ENCODE measurements at regions not wholly inside any gene's neighbourhood (a gene's known extent, or its start where the extent isn't known, plus 50 kb on each side); places are given as distances from the start of the nearest gene placed in this dataset.

DNA sequence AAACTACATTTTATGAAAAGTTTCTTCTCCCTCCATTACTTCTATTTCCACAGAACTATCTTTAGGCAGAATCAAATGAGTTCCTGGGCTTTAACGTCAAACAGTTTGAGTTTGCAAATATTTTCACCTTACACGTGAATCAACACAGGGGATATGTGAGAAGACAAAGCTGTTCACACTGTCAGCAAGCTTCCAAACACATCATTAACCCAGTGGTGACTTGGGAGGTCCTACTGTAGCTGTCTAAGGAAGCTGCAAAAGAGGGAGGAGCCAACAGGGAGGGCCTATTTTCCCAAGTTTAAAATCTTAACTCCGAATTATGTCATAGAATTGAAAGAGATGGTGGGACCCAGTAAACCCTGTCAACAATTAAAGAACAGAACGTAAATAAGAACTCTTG lies 337.8 kb upstream of the DNAJC19 start:
- TF ChIP-seq, protein P1, sequence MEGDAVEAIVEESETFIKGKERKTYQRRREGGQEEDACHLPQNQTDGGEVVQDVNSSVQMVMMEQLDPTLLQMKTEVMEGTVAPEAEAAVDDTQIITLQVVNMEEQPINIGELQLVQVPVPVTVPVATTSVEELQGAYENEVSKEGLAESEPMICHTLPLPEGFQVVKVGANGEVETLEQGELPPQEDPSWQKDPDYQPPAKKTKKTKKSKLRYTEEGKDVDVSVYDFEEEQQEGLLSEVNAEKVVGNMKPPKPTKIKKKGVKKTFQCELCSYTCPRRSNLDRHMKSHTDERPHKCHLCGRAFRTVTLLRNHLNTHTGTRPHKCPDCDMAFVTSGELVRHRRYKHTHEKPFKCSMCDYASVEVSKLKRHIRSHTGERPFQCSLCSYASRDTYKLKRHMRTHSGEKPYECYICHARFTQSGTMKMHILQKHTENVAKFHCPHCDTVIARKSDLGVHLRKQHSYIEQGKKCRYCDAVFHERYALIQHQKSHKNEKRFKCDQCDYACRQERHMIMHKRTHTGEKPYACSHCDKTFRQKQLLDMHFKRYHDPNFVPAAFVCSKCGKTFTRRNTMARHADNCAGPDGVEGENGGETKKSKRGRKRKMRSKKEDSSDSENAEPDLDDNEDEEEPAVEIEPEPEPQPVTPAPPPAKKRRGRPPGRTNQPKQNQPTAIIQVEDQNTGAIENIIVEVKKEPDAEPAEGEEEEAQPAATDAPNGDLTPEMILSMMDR (optimal IDR thresholded peaks at IDR 0.05 in 1 of 3, IDR thresholded peaks at IDR 0.05 in 1 of 3, conservative IDR thresholded peaks at IDR 0.05 in 1 of 3; ENCODE audit: extremely low read depth in 1 of 3, insufficient read depth in 2 of 3, low read length in 3 of 3), result no peak
- TF ChIP-seq EZH2 (IDR thresholded peaks at IDR 0.05; ENCODE audit: low read length), result no peak
- H3K4me2 ChIP-seq (ENCODE audit: control insufficient read depth, extremely low read depth, insufficient read depth, low read depth, low read length), result no peak overlapping the region
- H3K9me3 ChIP-seq (ENCODE audit: control insufficient read depth, low read depth, low read length), result no peaks in the 10 kb centered on the region
- no peaks in the 10 kb centered on the region for H4K20me1 ChIP-seq (ENCODE audit: control insufficient read depth, extremely low read depth, insufficient read depth, low read length)
- H3K9me1 ChIP-seq (ENCODE audit: control insufficient read depth, extremely low read depth, insufficient read depth, low read length), result no peaks in the 10 kb centered on the region
- no peak overlapping the region for H2AFZ ChIP-seq (ENCODE audit: control insufficient read depth, low read length)
- H3K4me3 ChIP-seq (ENCODE audit: control insufficient read depth in 2 of 3, extremely low read depth in 1 of 3, insufficient read depth in 2 of 3, low read depth in 1 of 3, low read length in 3 of 3), result no peak overlapping the region
- DNase-seq (ENCODE audit: low read depth, low spot score), result no peak
- dilution Hi-C loops (cut with MboI; ENCODE audit: extremely low pct_ligation_motif_present, low sequenced_read_pairs), result no loop called here
- H3K36me3 ChIP-seq (ENCODE audit: control insufficient read depth in 2 of 2, extremely low read depth in 1 of 2, insufficient read depth in 2 of 2, low read length in 2 of 2), result no peaks in the 10 kb centered on the region
- no peaks in the 10 kb centered on the region for H3K4me1 ChIP-seq (ENCODE audit: control insufficient read depth, extremely low read depth, insufficient read depth, low read length)
- FAIRE-seq, result no peak
- no peak overlapping the region for H3K27ac ChIP-seq (ENCODE audit: control insufficient read depth, insufficient read depth, low read length)
- H3K27me3 ChIP-seq (ENCODE audit: control insufficient read depth, extremely low read depth, insufficient read depth, low read length), result no peaks in the 10 kb centered on the region
- H3K79me2 ChIP-seq (ENCODE audit: control insufficient read depth, insufficient read depth, low read length), result no peaks in the 10 kb centered on the region
- no peak overlapping the region for H3K9ac ChIP-seq (ENCODE audit: control insufficient read depth, extremely low read depth, insufficient read depth, low read length)

DNA sequence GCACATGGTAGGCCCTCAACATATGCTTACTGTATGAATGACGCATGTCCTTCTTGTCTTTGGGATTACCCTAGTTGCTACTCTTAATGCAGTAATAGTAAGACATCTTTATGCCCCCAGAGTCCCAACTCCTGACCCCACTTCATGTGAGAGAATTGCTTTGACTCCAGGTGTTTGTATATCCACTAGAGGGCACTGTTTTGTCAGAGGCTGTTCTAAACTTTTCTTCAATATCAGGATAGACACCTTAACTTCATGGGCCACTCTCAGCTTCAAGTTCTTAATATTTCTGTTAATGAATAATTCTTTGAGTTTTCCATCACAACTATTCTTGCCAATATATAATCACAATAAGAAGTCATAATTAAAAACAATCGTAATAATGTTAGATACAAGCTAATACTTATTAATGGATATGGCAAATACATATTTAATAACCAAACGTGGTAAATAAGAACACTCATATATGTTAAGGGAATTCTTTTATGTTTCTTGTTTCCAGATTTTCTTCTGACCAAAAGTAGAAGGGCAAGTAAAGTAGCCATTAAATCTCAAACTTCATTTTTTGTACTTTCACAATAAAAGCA lies 337.2 kb upstream of the DNAJC19 start:
- H3K4me1 ChIP-seq (ENCODE audit: control insufficient read depth, extremely low read depth, insufficient read depth, low read length), result no peaks in the 10 kb centered on the region
- no peaks in the 10 kb centered on the region for H3K27me3 ChIP-seq (ENCODE audit: control insufficient read depth, extremely low read depth, insufficient read depth, low read length)
- DNase-seq (ENCODE audit: low read depth, low spot score) (no peak), FAIRE-seq (peak; percentile 39)
- H2AFZ ChIP-seq (ENCODE audit: control insufficient read depth, low read length), result no peak overlapping the region
- no peaks in the 10 kb centered on the region for H3K79me2 ChIP-seq (ENCODE audit: control insufficient read depth, insufficient read depth, low read length)
- no peak overlapping the region for H3K4me2 ChIP-seq (ENCODE audit: control insufficient read depth, extremely low read depth, insufficient read depth, low read depth, low read length)
- no peaks in the 10 kb centered on the region for H3K9me1 ChIP-seq (ENCODE audit: control insufficient read depth, extremely low read depth, insufficient read depth, low read length)
- TF ChIP-seq EZH2 (IDR thresholded peaks at IDR 0.05; ENCODE audit: low read length), result no peak
- TF ChIP-seq, protein P1 (optimal IDR thresholded peaks at IDR 0.05 in 1 of 3, IDR thresholded peaks at IDR 0.05 in 1 of 3, conservative IDR thresholded peaks at IDR 0.05 in 1 of 3; ENCODE audit: extremely low read depth in 1 of 3, insufficient read depth in 2 of 3, low read length in 3 of 3), result peak; percentile 48 to 61 (median 56)
- dilution Hi-C loops (cut with MboI; ENCODE audit: extremely low pct_ligation_motif_present, low sequenced_read_pairs), result no loop called here
- H3K9ac ChIP-seq (ENCODE audit: control insufficient read depth, extremely low read depth, insufficient read depth, low read length), result no peak overlapping the region
- no peak overlapping the region for H3K4me3 ChIP-seq (ENCODE audit: control insufficient read depth in 2 of 3, extremely low read depth in 1 of 3, insufficient read depth in 2 of 3, low read depth in 1 of 3, low read length in 3 of 3)
- H3K36me3 ChIP-seq (ENCODE audit: control insufficient read depth in 2 of 2, extremely low read depth in 1 of 2, insufficient read depth in 2 of 2, low read length in 2 of 2), result no peaks in the 10 kb centered on the region
- no peaks in the 10 kb centered on the region for H4K20me1 ChIP-seq (ENCODE audit: control insufficient read depth, extremely low read depth, insufficient read depth, low read length)
- H3K9me3 ChIP-seq (ENCODE audit: control insufficient read depth, low read depth, low read length), result no peaks in the 10 kb centered on the region
- H3K27ac ChIP-seq (ENCODE audit: control insufficient read depth, insufficient read depth, low read length), result no peak overlapping the region
